NAMALWA (cell line): ENCODE measurements at regions not wholly inside any gene's neighbourhood (a gene's known extent, or its start where the extent isn't known, plus 50 kb on each side); places are given as distances from the start of the nearest gene placed in this dataset.

ENCODE experiments used
- DNase-seq: peaks from one replicate; pipeline ENCODE4 v3.0.0-alpha.2; 2015; ENCODE audit warnings: low spot score

DNA sequence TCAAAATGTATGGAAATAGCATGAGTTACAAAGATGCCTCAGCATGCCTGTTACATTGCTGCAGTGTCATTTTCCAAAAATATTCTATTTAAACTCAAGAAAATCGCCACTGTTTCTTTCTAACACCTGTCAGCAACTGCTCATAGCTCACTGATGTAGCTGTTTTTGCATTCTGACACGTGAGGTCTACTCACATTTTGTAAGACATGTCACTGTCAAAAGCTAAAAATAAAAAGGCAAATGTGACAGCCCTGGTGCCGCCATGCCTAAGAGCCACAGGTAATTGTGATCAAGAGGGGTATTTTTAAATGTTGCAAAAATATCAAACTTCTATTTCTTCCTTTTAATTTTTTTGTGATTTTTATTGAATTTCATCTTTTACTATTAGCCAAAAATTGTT lies 556.2 kb upstream of the TMPRSS15 start:
- peak; percentile 34 for DNase-seq

DNA sequence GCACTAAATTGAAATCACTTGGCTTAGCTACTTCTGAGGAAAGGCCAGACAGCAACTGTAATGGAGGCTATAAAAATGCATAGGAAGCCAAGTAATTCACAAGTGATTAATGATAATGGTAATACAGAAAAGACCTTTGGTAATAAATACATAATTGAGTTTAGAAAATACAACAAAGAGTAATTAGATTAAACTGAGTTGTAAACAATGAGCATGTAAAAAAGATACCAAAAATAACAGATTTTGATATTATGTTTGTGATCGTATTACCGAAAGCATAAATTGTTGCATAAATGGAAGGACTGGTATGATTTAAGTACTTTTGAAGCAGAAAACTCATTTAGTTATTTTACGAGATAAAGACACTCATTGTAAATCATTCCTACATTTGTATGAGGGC lies 556.7 kb upstream of the TMPRSS15 start:
- no peak for DNase-seq

DNA sequence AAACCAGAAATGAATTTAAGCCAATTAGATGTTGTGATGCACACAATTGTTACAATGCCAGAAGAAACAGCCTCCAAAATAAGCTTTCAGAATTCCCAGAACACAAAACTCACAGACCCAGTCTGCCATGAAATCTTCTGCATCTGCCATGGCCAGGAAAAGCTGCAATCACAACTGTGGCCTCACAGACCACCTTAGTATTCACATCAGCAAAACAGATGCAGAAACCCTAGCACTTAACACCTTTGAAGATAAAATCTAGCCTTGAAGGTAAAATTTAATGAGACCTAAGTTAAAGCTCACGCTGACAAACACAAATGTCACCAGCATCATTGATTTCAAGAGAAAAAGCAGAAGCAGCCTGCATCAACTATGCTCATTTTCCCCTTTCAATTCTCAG lies 566.8 kb upstream of the TMPRSS15 start:
- no peak for DNase-seq

DNA sequence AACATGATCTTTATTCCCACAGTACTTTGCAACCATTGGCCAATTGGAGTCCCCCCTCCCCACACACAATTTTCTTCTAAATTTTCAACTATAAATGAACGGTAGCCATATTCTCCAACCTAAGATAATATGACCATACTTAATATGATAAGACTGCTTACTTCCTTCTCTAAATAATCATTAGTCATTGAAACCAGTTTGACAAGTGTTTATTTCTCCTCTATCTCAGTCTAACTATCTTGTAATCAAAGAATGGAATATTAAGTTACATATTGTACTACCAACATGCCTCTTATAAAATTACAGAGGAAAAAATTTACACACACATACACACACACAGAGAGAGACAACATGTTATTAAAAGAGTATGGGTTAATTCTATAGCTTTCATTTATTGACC lies 567.4 kb upstream of the TMPRSS15 start:
- DNase-seq: no peak

GRCh38 chr21:18985584-18985983 lies 582.0 kb upstream of the TMPRSS15 start:
- DNase-seq: no peak

DNA sequence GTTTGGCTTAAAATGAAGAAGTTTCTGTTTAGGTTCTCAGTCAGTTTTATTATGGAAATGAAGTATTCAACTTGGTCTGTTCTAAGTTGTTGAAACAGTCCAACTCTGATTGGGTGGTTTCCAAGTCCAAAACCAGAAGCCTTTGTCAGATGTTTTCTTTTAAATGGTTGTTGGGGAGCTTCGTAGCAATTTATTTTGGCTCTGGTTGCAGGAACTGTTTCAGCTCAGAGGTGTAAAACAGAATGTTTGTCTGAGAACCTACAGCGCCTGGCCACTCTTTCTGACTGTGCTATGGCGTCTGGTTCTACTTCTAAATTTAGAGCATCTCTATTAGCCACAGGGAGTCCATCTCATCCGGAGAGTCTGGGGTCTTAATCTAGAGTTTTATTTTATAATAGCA lies 582.6 kb upstream of the TMPRSS15 start:
- no peak for DNase-seq

GRCh38 chr21:18987520-18988026 lies 584.0 kb upstream of the TMPRSS15 start:
- no peak for DNase-seq

GRCh38 chr21:18989953-18990495 lies 586.4 kb upstream of the TMPRSS15 start:
- no peak for DNase-seq

- no peak for DNase-seq
These were observed 588.3 kb upstream of the TMPRSS15 start for GRCh38 chr21:18991846-18992245.

DNA sequence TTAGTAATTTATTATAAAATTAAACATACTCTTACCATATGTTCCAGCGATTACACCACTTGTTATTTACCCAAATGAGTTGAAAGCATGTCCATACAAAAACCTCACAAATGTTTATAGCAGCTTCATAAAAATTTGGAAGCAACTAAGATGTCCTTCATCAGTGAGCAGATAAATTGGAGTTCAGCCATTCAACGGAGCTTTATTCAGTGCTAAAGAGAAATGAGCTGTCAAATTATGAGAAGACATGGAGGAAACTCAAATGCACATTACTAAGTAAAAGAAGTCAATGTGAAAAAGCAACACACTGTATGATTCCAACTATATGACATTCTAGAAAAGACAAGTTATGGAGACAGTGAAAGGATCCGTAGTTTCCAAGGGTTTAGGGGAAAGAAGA lies 606.7 kb upstream of the TMPRSS15 start:
- DNase-seq: no peak

DNA sequence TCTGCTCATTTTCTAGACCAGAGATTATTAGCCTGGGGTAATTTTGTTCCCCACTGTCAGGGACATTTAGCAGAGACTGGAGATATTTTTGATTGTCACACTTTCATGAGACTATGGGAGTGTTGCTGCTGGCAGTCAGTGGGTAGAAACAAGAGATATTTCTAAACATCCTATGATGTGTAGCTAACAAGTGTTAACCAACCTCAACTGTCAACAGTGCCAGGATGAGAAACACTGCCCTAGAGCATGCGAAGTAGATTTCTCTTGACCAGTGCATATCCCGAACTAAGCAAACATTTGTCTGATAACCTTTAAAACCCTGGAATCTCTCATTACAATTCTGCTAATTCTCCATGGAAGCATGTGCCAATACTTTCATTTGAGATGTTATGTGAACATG lies 607.4 kb upstream of the TMPRSS15 start:
- no peak for DNase-seq

DNA sequence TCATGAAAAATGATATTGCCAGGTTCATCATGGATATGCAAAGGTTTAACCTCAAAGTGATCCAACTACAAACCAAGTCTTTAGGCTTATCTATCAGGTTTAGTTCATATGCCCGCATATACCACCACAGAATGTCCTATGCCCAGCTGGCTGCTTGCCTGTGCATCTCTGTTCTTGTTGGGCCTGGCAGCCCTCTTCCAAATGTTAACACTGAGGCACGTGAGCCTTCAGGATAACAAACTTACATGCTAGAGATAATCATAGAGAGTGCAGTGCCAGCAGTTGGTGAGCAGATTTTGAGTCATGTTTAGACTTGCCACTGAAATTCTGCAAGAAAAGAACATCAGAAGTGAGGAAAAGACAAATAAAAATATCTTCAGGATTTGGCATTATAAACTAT lies 607.9 kb upstream of the TMPRSS15 start:
- no peak for DNase-seq

DNA sequence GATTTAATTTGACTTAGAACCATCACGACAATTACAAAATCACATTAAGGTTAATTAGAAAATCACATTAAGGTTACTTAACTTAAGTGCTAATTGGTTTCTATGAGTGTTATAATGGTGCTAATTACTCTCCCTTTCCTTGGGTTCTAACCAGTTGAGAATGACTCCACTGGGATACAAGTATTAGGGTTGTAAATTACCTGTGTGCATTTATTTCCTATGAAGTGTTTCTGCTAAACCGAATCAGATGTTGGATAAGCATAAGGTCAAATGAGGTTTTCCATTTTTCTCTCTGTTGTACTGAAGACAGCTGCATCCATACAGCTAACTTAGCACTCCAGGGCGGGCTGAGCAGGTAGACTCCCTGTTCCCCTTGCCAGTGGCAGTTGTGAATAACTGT lies 610.3 kb upstream of the TMPRSS15 start:
- DNase-seq: no peak

GRCh38 chr21:19018529-19018928 lies 614.9 kb upstream of the TMPRSS15 start:
- DNase-seq: no peak

GRCh38 chr21:19022978-19023377 lies 619.4 kb upstream of the TMPRSS15 start:
- no peak for DNase-seq

GRCh38 chr21:19026911-19027310 lies 623.3 kb upstream of the TMPRSS15 start:
- DNase-seq: no peak

GRCh38 chr21:19029816-19030215 lies 626.2 kb upstream of the TMPRSS15 start:
- DNase-seq: no peak

GRCh38 chr21:19031953-19032352 lies 628.4 kb upstream of the TMPRSS15 start:
- no peak for DNase-seq

DNA sequence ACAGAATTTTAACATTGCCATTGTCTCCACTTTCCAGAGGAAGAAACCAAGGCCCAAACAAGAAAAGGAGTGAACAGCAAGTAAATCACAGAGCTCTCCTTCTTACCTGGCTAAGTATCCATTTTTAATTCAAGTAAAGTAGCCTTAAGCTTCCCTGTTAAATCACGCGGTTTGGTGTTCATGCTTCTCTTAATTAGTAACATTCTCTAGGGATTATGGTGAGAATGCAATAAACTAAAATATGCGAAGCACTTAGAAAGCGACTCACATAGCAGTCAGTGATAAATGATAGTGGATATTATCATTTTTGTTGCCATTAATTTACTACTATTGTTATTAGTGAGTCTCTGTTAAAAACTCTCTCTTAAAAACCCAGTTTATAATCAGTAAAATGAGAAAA lies 630.5 kb upstream of the TMPRSS15 start:
- no peak for DNase-seq

GRCh38 chr21:19034560-19034959 lies 631.0 kb upstream of the TMPRSS15 start:
- DNase-seq: no peak

GRCh38 chr21:19045876-19046275 lies 642.3 kb upstream of the TMPRSS15 start:
- DNase-seq: no peak

GRCh38 chr21:19048098-19048672 lies 644.6 kb upstream of the TMPRSS15 start:
- no peak for DNase-seq

GRCh38 chr21:19049567-19049966 lies 646.0 kb upstream of the TMPRSS15 start:
- DNase-seq: no peak

- DNase-seq: no peak
These were observed 661.6 kb upstream of the TMPRSS15 start for GRCh38 chr21:19065164-19065563.
